ENCODE measurements at regions not wholly inside any gene's neighbourhood (a gene's known extent, or its start where the extent isn't known, plus 50 kb on each side); places are given as distances from the start of the nearest gene placed in this dataset.

DNA sequence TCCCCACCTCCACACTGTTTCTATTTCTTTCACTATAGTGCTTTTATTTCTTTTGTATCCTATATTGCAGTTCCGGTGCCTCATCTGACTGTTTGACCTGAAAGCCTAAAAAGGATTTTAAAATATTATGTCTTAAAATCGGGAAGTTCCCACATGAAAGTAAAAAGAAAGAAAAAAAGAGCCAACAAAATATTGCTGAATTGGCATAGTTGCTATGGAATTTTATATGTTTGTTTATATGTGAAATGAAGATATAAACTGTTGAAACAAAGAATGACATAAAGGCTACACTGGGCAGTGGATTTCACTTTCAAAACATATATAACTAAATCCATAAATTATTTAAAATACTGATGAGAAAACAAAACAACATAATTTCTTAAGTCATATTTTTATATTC lies 1383.7 kb downstream of the C4orf33 start:
- TF ChIP-seq MYC (IDR thresholded peaks at IDR 0.05; ENCODE audit: borderline replicate concordance, low read length) (no peak), BHLHE40 (IDR thresholded peaks at IDR 0.05; ENCODE audit: low read depth, low read length) (no peak), RARB (CRISPR knock-in tag; IDR thresholded peaks at IDR 0.05) (no peak)
- TF ChIP-seq, protein P1, sequence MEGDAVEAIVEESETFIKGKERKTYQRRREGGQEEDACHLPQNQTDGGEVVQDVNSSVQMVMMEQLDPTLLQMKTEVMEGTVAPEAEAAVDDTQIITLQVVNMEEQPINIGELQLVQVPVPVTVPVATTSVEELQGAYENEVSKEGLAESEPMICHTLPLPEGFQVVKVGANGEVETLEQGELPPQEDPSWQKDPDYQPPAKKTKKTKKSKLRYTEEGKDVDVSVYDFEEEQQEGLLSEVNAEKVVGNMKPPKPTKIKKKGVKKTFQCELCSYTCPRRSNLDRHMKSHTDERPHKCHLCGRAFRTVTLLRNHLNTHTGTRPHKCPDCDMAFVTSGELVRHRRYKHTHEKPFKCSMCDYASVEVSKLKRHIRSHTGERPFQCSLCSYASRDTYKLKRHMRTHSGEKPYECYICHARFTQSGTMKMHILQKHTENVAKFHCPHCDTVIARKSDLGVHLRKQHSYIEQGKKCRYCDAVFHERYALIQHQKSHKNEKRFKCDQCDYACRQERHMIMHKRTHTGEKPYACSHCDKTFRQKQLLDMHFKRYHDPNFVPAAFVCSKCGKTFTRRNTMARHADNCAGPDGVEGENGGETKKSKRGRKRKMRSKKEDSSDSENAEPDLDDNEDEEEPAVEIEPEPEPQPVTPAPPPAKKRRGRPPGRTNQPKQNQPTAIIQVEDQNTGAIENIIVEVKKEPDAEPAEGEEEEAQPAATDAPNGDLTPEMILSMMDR (IDR thresholded peaks at IDR 0.05): no peak

Measured in A549 (cell line).